Midbrain (tissue), 1 donor: ENCODE measurements at regions not wholly inside any gene's neighbourhood (a gene's known extent, or its start where the extent isn't known, plus 50 kb on each side); places are given as distances from the start of the nearest gene placed in this dataset.

Experiments
- DNase-seq: peaks from one replicate; lab custom pipeline; 2025; lab: John Stamatoyannopoulos, UW

DNA sequence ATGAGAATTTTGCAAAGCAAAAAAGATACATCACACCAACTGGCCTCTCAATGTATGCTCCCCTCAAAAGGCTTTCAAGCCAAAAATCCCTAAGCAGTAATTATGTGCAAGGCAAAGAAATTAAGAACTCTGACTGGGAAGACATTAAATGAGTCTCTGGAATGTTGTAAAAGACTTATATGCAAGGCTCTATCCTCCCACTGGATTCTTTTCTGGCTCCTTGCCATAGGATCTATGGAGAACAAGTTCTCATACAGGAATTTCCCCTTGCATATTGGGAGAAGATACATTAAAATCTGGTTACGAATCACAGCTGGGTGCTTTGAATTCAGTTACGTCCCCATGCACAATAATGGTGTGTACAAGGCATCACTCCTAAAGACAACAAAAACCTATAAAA is 73.4 kb upstream of the ATL2 start:
- DNase-seq: no peak

DNA sequence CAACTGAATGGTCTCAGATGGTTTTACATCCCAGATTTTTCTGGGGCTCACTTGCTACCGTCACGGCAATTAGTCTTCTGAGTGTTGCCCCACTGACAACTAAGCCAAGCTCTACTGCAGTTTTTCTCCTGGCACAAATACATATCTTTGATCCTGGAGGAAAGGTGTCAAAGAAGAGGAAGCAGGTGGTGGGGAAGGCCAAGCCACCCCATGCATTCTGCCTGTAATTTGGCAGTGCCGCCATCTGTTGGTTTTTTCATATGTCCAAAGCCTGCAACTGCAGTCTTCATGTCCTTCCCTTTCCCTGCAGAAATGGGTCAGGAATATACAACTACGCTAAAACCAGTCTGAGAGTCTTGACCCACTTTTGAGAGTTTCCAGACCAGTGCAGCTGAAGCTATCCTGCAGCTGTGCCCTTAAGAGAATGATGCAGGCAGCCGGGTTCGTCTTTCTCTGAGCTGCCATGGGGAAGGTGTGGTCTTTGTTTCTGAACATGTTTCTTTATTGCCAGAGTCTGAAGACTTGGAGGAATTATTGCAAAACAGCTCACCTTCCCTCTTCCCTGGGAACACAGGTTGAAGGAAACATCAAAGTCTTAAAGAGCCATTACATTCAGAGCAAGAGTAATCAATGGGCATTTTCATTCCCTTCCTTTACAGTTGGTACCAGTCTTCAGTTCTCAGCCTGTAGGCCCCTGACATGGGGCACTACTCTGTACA is 71.8 kb upstream of the ATL2 start:
- DNase-seq: no peak

DNA sequence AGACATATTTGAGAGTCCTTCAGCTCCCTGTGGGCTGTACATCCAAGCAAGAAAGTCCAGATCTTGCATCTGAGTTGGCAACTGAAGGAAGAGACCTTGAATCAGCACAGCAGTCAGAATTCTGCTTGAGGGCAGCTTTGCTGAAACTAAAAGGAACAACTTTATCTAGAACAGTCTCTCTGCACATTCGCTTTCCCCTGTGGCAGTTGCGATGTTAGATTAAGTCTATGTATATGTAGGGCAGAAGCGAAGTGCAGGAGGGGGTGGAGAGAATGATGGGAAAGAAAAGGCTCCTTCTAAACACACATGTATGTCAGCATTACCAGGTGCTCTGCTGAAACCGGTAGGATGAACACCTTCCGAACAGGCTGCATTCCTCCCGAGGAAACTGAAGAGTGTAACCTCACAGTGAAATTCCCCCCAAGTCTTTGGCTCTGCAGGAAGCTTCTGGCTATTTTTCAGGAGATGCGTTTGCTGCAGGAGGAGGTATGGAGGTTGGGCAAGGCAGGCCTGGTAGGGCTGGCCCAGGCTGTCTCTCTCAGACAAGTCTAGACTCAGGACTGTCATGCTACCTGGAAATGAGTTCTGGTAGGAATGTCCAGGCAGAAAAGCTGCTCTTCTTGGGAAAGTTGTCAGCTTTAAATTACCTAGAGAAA is 70.0 kb upstream of the ATL2 start:
- no peak for DNase-seq

DNA sequence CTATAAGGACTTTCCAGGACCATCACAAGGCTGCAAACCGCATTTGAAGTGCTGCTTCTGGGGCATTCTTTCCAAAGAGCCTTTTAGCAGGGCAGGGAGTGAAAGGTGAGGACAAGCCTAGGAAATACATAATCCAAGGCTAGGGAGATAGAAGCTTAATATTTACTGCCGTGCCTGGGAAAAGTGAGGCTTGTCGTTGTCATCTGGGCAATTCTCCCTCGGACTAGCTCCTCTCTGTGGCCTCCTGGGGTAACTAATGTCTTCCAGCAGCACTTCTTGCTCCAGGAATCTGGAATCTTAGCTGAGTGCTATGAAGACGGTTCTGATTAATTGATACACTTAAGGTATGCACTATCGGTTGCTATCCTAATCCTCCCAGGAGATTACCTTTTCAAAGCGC is 69.3 kb upstream of the ATL2 start:
- DNase-seq: no peak

DNA sequence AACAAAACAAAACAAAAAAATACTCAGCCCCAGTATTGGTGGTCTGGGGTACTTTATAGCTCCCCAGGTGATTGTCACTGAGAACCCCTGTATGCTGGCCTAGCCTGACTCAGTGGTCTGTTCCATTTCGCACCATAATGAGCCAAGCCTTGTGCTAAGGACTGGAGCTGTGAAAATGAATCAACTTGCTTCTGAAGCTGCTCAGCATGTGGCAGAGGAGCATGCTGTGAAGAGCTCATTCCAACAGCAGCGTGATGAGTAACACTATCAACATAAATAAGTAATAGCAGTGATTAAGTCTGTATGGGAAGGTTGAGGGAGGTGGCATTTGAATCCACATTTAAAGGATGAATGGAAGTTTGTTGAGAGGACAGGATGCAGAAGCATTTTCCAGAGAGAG is 67.2 kb upstream of the ATL2 start:
- DNase-seq: no peak

DNA sequence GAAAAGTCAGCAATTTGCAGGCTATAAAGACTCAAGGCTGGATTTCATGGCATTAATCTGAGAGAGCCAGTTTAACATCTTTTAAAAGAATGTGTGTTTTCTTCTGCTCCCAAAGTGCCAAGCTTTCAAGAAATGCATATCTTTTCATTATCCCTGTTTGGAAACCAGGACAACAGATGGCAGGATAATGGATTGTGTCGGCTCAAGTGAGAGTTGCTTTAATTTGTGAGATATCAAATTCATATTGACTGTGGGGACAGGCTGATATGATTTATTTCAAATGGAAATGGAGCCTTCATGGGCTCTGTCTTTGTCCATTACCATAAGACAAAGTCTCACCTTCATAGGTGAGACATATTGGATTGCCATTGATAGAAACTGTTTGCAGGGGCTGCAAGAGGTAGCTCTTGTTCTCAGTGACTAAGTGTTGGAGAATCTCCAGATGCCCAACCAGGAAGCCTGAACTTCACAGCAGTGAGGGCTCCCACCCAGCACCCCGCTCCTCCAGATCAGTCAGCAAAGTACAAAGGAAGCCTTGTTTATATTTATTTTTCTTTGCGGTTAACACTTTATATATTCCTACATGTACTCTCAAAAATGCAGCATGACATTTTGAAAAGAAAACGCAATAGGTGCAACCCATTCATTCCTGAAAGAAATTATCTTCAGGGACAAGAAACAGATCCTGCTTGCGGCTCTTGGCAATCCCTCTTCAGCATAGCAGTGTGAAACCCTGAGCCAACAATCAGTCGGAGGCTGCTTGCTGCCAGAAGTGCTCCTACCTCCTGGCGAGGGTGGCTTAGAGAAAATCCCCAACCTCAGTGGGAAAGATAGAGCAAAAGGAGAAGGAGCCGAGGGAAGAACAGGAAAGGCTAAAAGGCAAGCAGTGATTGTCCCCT is 65.8 kb upstream of the ATL2 start:
- no peak for DNase-seq

DNA sequence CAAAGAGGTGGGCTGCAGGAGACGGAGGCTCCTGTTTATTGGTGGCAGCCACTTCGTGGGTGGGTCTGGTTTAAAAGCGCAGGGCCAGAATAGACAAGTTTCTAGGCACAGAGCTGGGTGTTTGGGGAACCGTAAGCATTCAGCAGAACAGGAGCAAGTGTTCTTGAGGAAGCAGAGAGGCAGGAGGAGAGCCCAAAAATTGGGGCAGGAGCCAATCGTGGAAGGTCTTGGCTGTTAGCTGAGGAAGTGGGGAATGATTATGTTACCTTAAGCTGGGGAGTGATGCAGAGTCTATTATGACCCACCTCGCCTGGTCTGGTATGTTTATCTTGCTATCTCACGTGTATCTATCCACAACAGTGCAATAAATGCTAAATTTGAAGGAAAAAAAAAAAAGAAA is 64.3 kb upstream of the ATL2 start:
- DNase-seq: no peak

DNA sequence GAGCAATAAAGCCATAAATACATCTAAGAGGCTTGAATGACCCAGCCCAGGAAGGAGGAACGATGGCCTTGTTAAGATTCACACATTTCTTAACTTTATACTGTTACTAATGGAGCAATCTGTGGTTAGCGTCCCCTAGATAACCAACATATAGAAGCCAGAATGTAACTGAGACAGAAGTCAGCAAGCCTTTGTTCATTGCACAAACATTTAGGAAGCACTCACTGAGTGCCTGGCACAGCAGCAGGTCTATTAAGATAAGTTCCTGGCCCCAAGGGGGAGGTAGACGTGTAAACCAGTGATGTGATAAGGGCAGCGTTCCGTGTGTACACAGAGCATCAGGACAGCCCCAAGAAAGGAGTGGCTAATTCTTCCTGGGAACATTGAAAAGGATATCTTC is 63.6 kb upstream of the ATL2 start:
- DNase-seq: no peak

DNA sequence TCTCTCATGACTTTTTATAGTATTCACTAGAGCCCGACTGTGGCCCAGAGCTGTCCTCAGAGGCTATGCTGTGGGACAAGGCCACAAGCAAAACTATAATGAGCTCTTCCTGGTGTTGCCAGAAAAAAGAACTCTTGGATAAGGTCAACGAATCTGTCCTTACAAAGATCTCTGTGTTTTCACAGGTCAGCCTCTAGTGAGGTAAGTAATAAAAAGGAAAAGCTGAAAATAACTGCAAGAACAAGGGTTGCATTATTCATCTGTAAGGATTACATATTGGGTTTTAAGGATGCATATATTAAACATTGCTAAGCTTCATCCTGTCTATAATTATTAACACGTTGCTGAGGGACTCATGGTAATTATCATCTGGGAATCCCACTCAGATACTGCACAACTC is 62.8 kb upstream of the ATL2 start:
- no peak for DNase-seq

DNA sequence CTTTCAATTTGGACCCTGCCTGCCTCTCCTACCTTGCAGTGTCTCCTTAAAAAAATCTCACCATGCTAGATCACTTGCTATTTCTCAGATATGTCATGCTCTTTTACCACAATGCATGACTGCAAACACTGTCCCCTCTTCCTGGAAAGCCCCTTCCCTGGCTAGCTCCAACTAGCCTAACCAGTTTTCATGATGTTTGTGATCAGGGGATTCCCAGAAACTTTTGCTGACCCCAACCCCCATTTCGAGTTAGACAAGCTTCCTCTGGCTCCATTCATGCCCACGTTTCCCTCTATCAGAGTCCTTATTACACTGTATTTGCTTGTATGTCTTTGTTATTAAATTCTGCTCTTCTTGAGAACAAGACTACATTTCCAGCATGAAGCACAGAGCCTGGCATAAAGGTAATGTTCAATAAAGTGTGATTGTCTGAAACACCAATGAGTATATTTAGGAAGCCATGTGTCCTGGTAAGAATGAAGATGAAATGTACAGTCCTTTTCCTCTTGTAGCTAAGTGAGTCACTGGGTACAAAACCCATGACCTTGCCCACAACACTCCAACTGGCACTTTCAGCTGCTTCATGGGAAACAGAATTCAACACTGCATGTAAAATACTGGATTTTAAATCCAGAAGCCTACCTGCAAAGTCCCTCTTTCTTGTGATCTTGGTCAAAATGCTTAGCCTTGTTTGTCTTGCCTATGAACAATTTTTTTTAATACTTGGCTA is 62.0 kb upstream of the ATL2 start:
- DNase-seq: no peak

DNA sequence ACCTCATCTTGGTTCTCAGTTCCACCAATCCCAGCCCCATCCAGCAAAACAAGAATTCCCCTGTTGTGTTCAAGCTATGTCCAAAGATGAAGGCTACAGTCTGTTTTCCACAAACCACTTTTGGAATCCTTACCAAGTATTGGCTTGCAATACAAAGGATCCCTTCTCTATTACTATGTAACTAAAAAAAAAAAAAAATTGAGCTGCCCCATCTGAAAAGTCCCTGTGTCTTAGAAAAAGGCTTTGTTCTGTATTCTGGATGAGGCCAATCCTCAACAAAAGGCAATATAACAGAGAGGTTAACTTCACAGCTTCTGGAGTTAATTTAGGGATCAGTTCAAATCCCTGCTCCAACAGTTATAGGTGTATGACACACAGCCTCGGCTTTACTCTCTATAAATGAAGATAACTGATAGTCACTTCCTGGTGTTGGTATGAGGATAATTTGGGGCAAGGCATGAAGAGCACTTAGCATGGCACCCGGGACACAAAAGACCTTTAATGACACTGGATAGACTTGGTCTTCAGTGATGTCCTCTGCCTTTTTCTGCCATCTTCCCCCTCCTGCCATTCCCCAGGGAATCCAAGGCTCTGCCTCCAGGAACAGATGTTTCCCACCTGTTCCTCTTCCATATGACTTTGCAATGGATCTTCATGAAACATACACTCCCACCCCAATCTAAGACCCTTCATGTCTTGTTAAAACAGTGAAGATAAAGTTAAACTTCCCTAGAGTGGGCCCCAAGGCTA is 61.2 kb upstream of the ATL2 start:
- no peak for DNase-seq

DNA sequence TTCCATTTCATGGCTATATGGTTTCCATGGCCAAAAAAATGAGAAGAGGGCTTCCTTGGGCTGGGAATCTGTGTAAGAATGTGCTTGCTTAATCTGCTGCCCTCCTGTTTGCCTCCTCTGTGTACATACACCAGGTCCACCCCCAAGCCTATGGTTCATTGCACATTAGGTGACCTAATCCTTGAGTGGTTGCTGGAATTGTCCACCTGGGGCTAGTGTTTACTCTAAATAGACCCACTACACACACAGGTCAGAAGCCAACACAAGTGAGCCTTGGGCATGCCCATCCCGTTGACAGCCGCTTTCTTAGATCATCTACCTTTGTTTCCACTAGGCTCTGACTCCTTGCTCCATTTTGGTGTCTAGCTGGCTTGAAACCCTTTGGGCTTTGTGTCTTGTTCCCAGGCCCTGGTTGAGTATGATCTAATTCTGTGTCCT is 59.2 kb upstream of the ATL2 start:
- DNase-seq: no peak

DNA sequence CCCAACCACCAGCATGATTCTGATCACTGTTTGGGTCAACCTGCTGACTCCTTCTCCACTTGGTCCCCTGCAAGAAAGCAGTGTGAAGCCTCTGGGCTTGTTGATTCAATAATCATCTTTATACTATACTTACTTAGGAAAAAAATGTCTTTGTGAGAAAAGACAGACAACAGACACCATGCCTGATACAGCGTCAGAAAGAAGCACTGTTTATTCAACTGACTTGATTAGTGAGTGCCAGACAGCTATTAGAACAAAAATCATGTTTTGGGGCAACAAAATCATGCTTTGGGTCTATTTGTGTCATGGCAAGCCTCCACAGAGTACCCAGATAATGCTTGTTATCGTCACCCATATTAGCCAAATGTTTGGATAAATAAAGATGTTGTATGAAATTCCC is 58.7 kb upstream of the ATL2 start:
- DNase-seq: no peak

DNA sequence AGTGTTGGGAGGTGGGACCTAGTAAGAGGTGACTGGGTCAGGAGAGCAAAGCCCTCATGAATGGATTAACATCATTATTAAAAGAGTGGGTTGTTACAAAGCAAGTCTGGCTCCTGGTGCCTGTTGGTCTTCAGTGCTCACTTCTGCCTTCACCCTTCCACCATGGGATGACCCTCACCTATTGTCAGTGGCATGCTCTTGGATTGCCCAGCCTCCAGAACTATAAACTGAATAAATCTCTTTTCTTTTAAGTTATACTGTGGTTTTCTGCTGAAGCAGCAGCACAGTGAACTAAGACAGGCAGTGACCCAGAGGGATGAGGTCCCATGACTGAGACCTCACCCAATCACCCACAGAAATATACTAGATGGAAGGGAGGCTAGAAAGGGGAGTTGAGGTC is 57.5 kb upstream of the ATL2 start:
- no peak for DNase-seq

DNA sequence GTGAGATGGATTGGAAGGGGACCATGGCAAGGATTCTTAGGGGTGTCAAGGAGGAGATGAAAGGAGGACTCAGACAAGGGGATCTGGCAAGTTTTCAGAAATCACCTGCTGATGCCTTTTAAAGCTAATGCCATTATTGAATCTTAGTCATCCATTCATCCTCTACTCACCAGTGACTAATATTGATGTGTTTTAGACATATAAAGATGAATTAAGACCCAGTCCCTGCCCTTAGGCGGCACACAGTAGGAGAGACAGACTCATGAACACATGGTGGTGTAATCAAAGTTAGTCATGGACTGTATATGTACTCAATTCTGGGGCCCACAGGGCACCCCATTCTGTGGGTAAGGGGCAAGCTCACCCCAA is 56.5 kb upstream of the ATL2 start:
- no peak for DNase-seq

DNA sequence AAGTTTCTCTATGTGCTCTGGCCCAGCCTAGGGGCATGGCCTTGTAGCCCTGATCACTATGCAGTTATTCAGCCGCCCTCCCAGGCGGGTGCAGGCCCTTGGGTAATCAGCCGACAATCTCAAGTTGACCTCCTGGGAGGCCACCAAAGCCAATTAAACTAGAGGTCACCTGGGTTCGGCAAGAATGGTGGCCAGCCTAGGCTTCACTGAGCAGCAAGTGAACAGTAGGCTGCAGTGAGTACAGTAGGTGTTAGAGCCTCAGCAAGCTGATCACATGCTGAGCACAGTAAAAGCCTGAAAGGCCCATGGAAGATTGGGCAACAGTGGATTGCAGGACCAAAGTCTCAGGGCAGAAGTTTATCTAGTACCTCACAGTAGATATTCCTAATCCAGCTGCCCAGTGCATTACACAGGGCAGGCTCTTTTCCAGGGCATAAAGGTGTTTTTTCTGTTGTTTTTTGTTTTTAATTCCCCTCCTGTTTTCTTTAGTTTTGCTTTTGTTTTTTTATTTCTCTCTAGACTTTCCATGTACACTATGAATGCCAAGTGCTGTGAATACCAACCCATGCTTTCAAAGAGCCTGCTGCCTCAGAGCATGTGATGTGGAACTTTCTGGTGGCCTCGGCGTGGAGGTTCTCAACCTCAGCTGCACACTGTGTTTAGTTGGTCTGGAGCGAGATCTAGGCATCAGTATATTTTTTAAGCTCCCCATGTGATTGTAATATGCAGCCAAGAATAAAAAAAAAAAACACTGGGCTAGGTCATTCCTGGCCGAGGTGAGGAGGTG is 55.9 kb upstream of the ATL2 start:
- no peak for DNase-seq

DNA sequence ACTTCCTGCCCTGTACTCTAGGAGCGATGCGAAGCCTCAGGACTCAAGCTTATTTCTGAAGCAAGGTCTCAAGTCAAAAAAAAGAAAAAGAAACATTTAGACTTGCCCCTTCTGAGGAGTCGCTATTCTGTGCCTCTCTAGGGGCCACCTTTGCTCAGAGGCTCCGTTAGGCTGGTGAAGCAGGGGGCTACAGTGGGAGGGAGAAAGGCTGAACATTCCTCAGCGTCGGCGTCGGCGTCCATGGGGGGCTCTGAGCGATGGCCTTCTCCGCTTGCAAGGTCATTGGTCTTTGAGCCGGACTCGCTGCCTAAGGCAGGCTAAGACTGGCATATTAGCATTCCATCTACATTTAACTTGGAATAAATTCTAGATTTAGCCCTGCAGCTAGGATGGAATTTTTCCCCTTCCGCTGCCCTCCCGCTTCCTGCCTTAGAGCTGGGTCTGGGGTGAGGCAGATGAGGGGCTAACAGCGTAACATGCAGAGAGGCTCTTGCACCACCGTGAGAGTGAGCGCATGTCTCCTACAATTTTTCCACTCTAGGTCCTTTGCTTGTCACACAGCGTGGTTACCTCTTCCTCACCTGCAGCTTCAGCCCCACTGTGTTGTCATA is 53.6 kb upstream of the ATL2 start:
- no peak for DNase-seq

DNA sequence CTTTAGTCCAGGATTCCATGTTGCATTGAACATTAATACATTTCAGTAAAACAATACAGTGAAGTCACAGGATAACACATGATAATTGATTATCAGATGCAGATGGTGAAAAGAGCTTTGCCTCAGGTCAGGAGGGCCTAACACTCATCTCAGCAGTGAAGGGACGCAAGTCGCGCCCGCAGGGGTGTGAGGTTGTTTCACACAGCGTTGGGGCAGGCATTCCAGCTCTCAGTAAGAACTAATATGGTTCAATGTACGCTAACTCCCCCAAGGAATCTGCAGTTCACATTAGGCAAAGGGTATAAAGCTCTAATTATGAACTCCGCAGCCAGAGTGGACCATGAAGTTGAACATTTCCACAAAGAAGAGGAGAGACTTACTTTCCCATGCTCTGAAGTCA is 53.1 kb upstream of the ATL2 start:
- DNase-seq: no peak

DNA sequence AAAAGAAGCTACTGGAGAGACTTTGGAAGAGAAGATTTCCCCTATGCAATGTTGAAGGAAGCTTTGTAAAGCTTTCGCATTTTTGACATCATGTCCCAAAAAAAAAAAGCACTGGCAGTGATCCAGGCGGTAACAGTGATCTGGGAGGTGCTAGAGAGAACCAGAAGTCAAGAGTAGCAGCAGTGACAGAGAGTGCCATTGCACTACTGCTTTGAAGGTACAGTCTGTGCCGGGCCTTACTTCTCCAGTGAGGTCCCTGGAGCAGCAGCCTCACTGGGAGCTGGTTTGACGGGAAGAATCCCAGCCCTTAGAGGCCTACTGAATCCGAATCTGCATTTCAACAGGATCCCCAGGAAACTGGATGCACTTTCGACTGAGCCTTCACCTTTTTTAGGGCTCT is 50.9 kb upstream of the ATL2 start:
- no peak for DNase-seq

DNA sequence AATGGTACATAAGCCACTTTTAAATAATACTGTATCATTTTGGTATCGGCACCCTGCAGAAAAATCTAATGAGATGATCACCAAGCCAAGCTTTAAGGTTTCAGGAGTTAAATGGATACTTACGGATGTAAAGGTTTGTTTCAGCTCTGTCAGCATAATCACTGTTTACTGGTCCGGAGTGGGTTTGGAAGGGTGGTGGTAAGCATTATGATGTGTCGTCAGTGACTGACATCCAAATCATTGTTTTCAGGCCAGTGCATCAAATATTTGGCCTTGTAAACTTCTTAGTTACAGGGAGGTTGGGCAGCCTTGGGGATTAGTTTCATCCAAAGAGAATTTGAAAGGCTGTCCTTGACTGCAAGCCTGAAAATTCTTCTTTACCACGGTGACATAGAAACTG is 50.0 kb upstream of the ATL2 start:
- no peak for DNase-seq
